Gastrocnemius medialis (tissue), 4 donors: ENCODE measurements at regions not wholly inside any gene's neighbourhood (a gene's known extent, or its start where the extent isn't known, plus 50 kb on each side); places are given as distances from the start of the nearest gene placed in this dataset.

Source experiments
- ATAC-seq, 2 donors: fragments of 150-250 bp; one replicate each; pipeline ENCODE4 v1.9.1; 2016
- DNase-seq, 2 donors: peaks; one replicate each; pipeline ENCODE4 v3.0.0-alpha.2; 2019
- H3K27ac ChIP-seq, 4 donors: fragments of 200-600 bp; sonication (generic); 1 replicate in 1 of 4; 2 replicates in 3 of 4; pipeline ENCODE4 v1.5.1; 2016 to 2018; ENCODE audit warnings: mild to moderate bottlenecking in 2 of 4, moderate library complexity in 1 of 4
- H3K27me3 ChIP-seq, 3 donors: fragments of 200-600 bp; sonication (generic) in 2 of 3; 1 replicate in 1 of 3; 2 replicates in 2 of 3; pipeline versions ENCODE4 v1.5.1 to v1.6.0; 2016 to 2019; ENCODE audit warnings: mild to moderate bottlenecking in 1 of 3, moderate library complexity in 1 of 3
- H3K36me3 ChIP-seq, 2 donors: fragments of 200-600 bp; sonication (generic) in 1 of 2; one replicate each; pipeline ENCODE4 v1.5.1; 2017 to 2018
- H3K4me1 ChIP-seq, 2 donors: fragments of 200-600 bp; sonication (generic) in 1 of 2; one replicate each; pipeline ENCODE4 v1.5.1; 2016 to 2017; ENCODE audit warnings: mild to moderate bottlenecking in 2 of 2
- H3K4me3 ChIP-seq, 4 donors: fragments of 200-600 bp; sonication (generic) in 3 of 4; 1 replicate in 1 of 4; 2 replicates in 3 of 4; pipeline ENCODE4 v1.5.1; 2016 to 2019; ENCODE audit warnings: mild to moderate bottlenecking in 2 of 4
- H3K9me3 ChIP-seq, 3 donors: fragments of 200-600 bp; sonication (generic) in 2 of 3; 1 replicate in 1 of 3; 2 replicates in 2 of 3; pipeline ENCODE4 v1.5.1; 2016 to 2019
- POLR2A ChIP-seq, 2 donors: fragments of 450-650 bp; IDR thresholded peaks; one replicate each; pipeline ENCODE4 v1.6.1; 2017; ENCODE audit warnings: antibody characterized with exemption in 2 of 2, mild to moderate bottlenecking in 2 of 2, moderate library complexity in 2 of 2
- in situ Hi-C, 4 donors: fragments of 200-750 bp; cut with MboI; loops; one replicate each; pipeline versions ENCODE4 v1.15.0 to v1.8.0; 2017; ENCODE audit warnings: low sequenced_read_pairs in 4 of 4
- intact Hi-C: fragments of 100-400 bp; cut with DNase I; formaldehyde crosslinking; loops from one replicate; pipeline ENCODE4 v1.15.1; 2023; ENCODE audit warnings: low total_unique reads
- TF ChIP-seq, protein P1 (sequence below), 5 experiments: fragments of 450-650 bp in 3 of 5; fragments of 200-600 bp in 2 of 5; sonication (generic) in 2 of 5; IDR thresholded peaks in 4 of 5; conservative IDR thresholded peaks in 1 of 5; 1 replicate in 4 of 5; 2 replicates in 1 of 5; pipeline ENCODE4 v1.5.1; 2016 to 2019; ENCODE audit warnings: antibody characterized with exemption in 5 of 5, mild to moderate bottlenecking in 3 of 5, moderate library complexity in 3 of 5

DNA sequence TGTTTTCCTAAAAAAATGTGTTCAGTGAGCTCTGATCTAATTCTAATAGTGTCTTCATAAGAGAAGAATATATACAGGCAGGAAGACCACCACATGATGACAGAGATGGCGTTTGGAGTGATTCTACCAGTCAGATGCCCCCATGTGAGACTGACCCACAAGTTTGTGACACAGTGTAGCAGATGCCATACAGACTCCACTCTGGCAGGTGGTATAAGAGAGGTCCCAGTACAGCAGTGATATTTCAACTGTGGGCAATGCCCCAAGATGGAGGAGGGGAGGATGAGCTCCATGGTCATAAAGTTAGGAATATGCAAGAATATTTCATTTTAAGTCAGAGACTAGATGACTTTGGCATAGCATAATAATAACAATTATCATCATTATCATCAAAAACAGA, 1022.6 kb downstream of the KCNMA1 start:
- TF ChIP-seq POLR2A (IDR thresholded peaks at IDR 0.05) = no peak
- TF ChIP-seq, protein P1, sequence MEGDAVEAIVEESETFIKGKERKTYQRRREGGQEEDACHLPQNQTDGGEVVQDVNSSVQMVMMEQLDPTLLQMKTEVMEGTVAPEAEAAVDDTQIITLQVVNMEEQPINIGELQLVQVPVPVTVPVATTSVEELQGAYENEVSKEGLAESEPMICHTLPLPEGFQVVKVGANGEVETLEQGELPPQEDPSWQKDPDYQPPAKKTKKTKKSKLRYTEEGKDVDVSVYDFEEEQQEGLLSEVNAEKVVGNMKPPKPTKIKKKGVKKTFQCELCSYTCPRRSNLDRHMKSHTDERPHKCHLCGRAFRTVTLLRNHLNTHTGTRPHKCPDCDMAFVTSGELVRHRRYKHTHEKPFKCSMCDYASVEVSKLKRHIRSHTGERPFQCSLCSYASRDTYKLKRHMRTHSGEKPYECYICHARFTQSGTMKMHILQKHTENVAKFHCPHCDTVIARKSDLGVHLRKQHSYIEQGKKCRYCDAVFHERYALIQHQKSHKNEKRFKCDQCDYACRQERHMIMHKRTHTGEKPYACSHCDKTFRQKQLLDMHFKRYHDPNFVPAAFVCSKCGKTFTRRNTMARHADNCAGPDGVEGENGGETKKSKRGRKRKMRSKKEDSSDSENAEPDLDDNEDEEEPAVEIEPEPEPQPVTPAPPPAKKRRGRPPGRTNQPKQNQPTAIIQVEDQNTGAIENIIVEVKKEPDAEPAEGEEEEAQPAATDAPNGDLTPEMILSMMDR (IDR thresholded peaks at IDR 0.05 in 4 of 5, conservative IDR thresholded peaks at IDR 0.05 in 1 of 5) = no peak
- intact Hi-C loops = no loop called here
- DNase-seq = no peak
- no peaks in the 10 kb centered on the region for H3K9me3 ChIP-seq
- in situ Hi-C loops = no loop called here
- H3K36me3 ChIP-seq = no peaks in the 10 kb centered on the region
- H3K27me3 ChIP-seq = no peaks in the 10 kb centered on the region
- no peak overlapping the region for H3K4me3 ChIP-seq
- no peak for ATAC-seq
- H3K27ac ChIP-seq = no peak overlapping the region
- no peaks in the 10 kb centered on the region for H3K4me1 ChIP-seq
